Muscle of leg (tissue), 3 donors: ENCODE measurements at regions not wholly inside any gene's neighbourhood (a gene's known extent, or its start where the extent isn't known, plus 50 kb on each side); places are given as distances from the start of the nearest gene placed in this dataset.

Experiments used
- DNase-seq: peaks from one replicate; pipeline ENCODE4 v3.0.0; 2013
- H3K27ac ChIP-seq: one replicate; pipeline ENCODE4 v1.5.1; 2013; ENCODE audit warnings: mild to moderate bottlenecking, low read length, control low read depth
- H3K27me3 ChIP-seq: one replicate; pipeline ENCODE4 v1.6.1; 2013; ENCODE audit warnings: low read length; ENCODE audit not compliant: control insufficient read depth, insufficient read depth
- H3K36me3 ChIP-seq: one replicate; pipeline ENCODE4 v1.6.1; 2013; ENCODE audit warnings: low read length; ENCODE audit not compliant: control insufficient read depth, insufficient read depth
- H3K4me1 ChIP-seq: one replicate; pipeline ENCODE4 v1.6.1; 2013; ENCODE audit warnings: low read length; ENCODE audit not compliant: control insufficient read depth, insufficient read depth
- H3K4me3 ChIP-seq: one replicate; pipeline ENCODE4 v1.5.1; 2013; ENCODE audit warnings: low read length, control low read depth
- H3K9me3 ChIP-seq: replicated peaks from 2 replicates; pipeline ENCODE4 v1.6.1; 2013; ENCODE audit warnings: low read depth, low read length; ENCODE audit not compliant: control insufficient read depth
- WGBS: methylation state at CpG from one replicate; pipeline ENCODE4 v1.1.5; 2013; ENCODE audit warnings: missing lambda C conversion rate; ENCODE audit not compliant: insufficient coverage; 5-methylcytosine and 5-hydroxymethylcytosine counted together

GRCh38 chr3:178181784-178182183, 354.5 kb upstream of the KCNMB2 start:
- WGBS, result 50% methylated on average over 1 of the region's 4 CpGs
- no peak overlapping the region for H3K4me3 ChIP-seq
- no peak for DNase-seq
- H3K9me3 ChIP-seq, result no peaks in the 10 kb centered on the region
- no peaks in the 10 kb centered on the region for H3K36me3 ChIP-seq
- no peak overlapping the region for H3K27ac ChIP-seq
- H3K27me3 ChIP-seq, result no peaks in the 10 kb centered on the region
- H3K4me1 ChIP-seq, result peaks cover 6% of the 10 kb centered on the region

DNA sequence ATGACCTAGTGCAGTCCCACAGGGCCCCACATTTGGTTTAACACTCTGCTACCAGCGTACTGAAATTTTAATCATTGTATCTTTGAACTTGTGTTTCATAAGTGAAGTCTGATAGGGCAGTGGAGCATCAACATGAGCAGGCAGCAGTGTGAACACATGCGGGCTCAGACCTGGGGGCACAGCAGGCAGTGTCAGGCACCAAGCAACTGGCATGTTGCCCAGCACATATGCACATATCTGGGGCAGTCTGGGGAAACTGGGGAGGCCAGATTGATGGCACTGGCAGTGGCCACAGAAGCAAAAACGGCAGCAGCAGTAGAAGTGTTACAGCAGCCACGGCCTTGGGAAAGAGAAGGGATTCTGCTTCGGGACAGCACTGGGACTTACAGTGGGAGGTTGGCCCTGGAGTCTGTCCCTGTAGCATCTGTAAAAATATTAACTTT, 353.9 kb upstream of the KCNMB2 start:
- WGBS, result 32% methylated on average over 5 of the region's 5 CpGs
- H3K4me3 ChIP-seq, result no peak overlapping the region
- H3K4me1 ChIP-seq, result peaks cover 6% of the 10 kb centered on the region
- no peaks in the 10 kb centered on the region for H3K27me3 ChIP-seq
- DNase-seq, result peak; percentile 51
- no peaks in the 10 kb centered on the region for H3K9me3 ChIP-seq
- no peak overlapping the region for H3K27ac ChIP-seq
- no peaks in the 10 kb centered on the region for H3K36me3 ChIP-seq

- no peak for DNase-seq
- WGBS, result no CpG with 5 or more reads among the region's 2 CpGs
- Histone ChIP-seq H3K4me3 (no peak overlapping the region), H3K4me1 (peaks cover 6% of the 10 kb centered on the region), H3K36me3 (no peaks in the 10 kb centered on the region), H3K9me3 (no peaks in the 10 kb centered on the region), H3K27me3 (no peaks in the 10 kb centered on the region), H3K27ac (no peak overlapping the region)
Measured at GRCh38 chr3:178184833-178185232, 351.4 kb upstream of the KCNMB2 start.

DNA sequence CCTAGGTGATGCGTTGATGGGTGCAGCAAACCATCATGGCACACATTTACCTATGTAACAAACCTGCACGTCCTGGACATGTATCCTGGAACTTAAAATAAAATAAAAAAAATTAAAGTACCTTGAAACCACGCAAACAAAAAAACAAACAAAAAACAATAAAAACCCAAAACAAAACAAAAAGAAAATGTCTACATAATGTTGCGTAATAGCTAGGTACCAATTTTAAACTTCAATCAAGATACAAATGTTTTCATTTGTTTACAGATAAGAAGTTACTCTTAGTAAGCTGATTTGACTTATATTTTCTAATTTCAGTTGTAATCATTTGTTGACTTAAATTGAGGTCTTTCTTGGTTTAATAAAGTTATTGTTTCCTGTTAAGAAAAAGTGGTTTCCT, 349.6 kb upstream of the KCNMB2 start:
- no peaks in the 10 kb centered on the region for H3K27me3 ChIP-seq
- no peak overlapping the region for H3K27ac ChIP-seq
- no peaks in the 10 kb centered on the region for H3K9me3 ChIP-seq
- no peaks in the 10 kb centered on the region for H3K36me3 ChIP-seq
- peaks cover 6% of the 10 kb centered on the region for H3K4me1 ChIP-seq
- no peak for DNase-seq
- H3K4me3 ChIP-seq, result no peak overlapping the region
- no CpG with 5 or more reads among the region's 4 CpGs for WGBS

DNA sequence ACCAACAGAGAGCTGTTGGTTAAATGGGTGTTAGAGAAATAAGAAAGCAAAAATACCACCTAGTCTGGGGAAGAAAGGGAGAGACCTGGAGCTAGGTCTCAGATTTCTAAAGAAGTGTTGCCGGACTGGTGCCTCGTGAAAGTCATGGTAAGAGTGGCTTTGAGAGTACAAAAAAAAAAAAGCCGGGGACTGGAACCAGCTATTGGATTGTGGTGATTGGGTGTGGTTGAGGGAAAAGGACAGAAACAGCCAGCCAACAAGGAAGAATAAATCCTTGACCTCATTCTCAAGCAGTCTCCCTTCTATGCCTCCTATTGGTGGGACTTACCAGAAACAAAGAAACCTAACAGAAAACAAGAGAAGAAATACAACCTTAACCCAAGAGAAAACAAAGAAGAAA, 346.4 kb upstream of the KCNMB2 start:
- Histone ChIP-seq H3K27me3 (no peaks in the 10 kb centered on the region), H3K4me3 (no peak overlapping the region), H3K4me1 (no peaks in the 10 kb centered on the region), H3K27ac (no peak overlapping the region), H3K36me3 (no peaks in the 10 kb centered on the region), H3K9me3 (no peaks in the 10 kb centered on the region)
- DNase-seq, result no peak
- 85% methylated on average over 2 of the region's 3 CpGs for WGBS

DNA sequence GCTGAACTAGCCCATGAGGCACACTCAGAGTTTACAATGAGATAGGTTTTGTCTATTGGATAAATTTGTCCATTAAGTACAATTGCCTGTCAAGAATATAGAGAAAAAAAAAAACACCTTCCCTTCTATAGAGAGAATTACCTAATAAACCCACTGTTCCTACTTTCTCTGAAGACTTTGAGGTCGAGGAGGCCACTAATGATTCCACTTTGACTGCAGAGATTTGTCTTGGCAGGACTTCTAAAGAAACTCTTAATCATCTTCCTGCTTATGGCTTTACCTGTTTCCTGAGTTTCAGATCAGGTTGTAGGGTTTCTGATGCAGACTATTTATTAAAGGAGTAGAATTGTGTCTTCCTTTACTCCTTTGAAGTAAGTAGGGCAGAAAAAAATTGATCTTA, 342.4 kb upstream of the KCNMB2 start:
- no CpG with 5 or more reads among the region's 1 CpG for WGBS
- no peak overlapping the region for H3K27ac ChIP-seq
- no peak for DNase-seq
- H3K9me3 ChIP-seq, result no peaks in the 10 kb centered on the region
- H3K27me3 ChIP-seq, result no peaks in the 10 kb centered on the region
- no peak overlapping the region for H3K4me3 ChIP-seq
- H3K36me3 ChIP-seq, result no peaks in the 10 kb centered on the region
- H3K4me1 ChIP-seq, result no peaks in the 10 kb centered on the region

- no peak for DNase-seq
- H3K36me3 ChIP-seq, result no peaks in the 10 kb centered on the region
- H3K27me3 ChIP-seq, result no peaks in the 10 kb centered on the region
- no peaks in the 10 kb centered on the region for H3K9me3 ChIP-seq
- H3K27ac ChIP-seq, result no peak overlapping the region
- WGBS, result 90% methylated on average over 2 of the region's 4 CpGs
- H3K4me3 ChIP-seq, result no peak overlapping the region
- H3K4me1 ChIP-seq, result no peaks in the 10 kb centered on the region
Measured at GRCh38 chr3:178194539-178194938, 341.7 kb upstream of the KCNMB2 start.

- no peak overlapping the region for H3K4me3 ChIP-seq
- H3K4me1 ChIP-seq, result no peaks in the 10 kb centered on the region
- H3K9me3 ChIP-seq, result no peaks in the 10 kb centered on the region
- no CpG with 5 or more reads among the region's 2 CpGs for WGBS
- no peak overlapping the region for H3K27ac ChIP-seq
- H3K27me3 ChIP-seq, result no peaks in the 10 kb centered on the region
- no peak for DNase-seq
- no peaks in the 10 kb centered on the region for H3K36me3 ChIP-seq
Measured at GRCh38 chr3:178195824-178196223, 340.4 kb upstream of the KCNMB2 start.

- Histone ChIP-seq H3K27me3 (no peaks in the 10 kb centered on the region), H3K27ac (no peak overlapping the region), H3K4me3 (no peak overlapping the region), H3K9me3 (no peaks in the 10 kb centered on the region), H3K4me1 (no peaks in the 10 kb centered on the region), H3K36me3 (no peaks in the 10 kb centered on the region)
- peak; percentile 10 for DNase-seq
- no CpG with 5 or more reads among the region's 1 CpG for WGBS
Measured at GRCh38 chr3:178198329-178198728, 337.9 kb upstream of the KCNMB2 start.

GRCh38 chr3:178200316-178200715, 335.9 kb upstream of the KCNMB2 start:
- Histone ChIP-seq H3K4me1 (no peaks in the 10 kb centered on the region), H3K9me3 (no peaks in the 10 kb centered on the region), H3K36me3 (no peaks in the 10 kb centered on the region), H3K4me3 (no peak overlapping the region), H3K27ac (no peak overlapping the region), H3K27me3 (no peaks in the 10 kb centered on the region)
- 97% methylated on average over 5 of the region's 5 CpGs for WGBS
- DNase-seq, result no peak

DNA sequence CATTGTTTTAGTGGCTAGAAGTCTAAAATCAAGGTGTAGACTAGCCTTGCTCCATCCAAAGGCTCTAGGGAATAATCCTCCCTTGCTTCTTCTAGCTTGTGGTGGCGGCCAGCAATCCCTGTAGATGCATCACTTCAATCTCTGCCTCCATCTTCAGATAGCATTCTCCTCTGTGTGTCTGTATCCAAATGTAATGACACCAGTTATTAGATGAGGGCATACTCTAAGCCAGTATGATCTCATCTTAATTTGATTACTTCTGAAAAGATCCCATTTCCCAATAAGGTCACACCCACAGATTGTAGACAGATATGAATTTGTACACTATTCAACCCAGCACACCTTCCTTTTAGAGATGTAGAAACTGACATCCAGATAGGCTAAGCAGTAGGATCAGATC, 334.5 kb upstream of the KCNMB2 start:
- no peaks in the 10 kb centered on the region for H3K27me3 ChIP-seq
- no peaks in the 10 kb centered on the region for H3K9me3 ChIP-seq
- no peaks in the 10 kb centered on the region for H3K4me1 ChIP-seq
- H3K27ac ChIP-seq, result no peak overlapping the region
- no CpG with 5 or more reads among the region's 1 CpG for WGBS
- H3K4me3 ChIP-seq, result no peak overlapping the region
- H3K36me3 ChIP-seq, result no peaks in the 10 kb centered on the region
- DNase-seq, result no peak
